HS-27A (cell line): ENCODE measurements at regions not wholly inside any gene's neighbourhood (a gene's known extent, or its start where the extent isn't known, plus 50 kb on each side); places are given as distances from the start of the nearest gene placed in this dataset.
"Not testable (repeated sequence)": the region's sequence is repeated elsewhere in the genome, so short reads cannot be mapped to it uniquely, and the experiment has no call there.

Experiments
- DNase-seq: peaks from one replicate; pipeline ENCODE4 v3.0.0-alpha.2; 2012; ENCODE audit warnings: low read depth, missing footprints

DNA sequence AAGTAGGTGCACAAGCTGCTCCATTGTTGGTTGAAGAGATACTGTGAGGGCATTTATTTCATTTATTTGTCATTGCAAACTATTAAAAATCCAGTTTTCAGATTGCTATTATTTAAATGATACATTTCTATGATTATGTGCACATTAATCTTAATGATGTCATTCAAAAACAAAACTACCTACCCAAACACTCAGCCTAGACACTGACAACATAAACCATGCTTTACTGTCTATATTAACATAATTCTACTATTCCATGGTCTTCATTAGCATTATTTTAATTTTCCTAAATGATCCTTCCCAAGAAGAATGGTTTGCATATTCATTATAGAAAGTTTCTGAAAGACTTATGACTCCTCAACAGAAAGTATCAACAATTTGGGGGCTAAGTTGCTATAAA lies 813.0 kb upstream of the SLITRK5 start:
- DNase-seq = no peak

DNA sequence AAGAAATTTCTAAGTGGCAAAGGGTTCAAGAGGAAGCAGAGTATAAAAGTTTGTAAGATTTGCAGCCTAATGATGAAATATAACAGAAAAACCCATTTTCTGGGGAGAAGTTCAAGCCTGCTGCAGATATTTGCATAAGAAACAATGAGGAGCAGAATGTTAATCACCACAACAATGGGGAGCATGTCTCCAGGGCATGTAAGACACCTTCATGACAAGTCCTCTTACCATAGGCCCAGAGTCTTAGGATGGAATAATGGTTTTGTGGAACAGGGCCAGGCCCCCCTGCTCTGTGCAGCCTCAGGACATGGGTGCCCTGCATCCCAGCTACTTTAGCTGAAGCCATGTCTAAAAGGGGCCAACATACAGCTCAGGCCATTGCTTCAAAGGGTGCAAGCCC lies 809.0 kb upstream of the SLITRK5 start:
- DNase-seq = no peak

DNA sequence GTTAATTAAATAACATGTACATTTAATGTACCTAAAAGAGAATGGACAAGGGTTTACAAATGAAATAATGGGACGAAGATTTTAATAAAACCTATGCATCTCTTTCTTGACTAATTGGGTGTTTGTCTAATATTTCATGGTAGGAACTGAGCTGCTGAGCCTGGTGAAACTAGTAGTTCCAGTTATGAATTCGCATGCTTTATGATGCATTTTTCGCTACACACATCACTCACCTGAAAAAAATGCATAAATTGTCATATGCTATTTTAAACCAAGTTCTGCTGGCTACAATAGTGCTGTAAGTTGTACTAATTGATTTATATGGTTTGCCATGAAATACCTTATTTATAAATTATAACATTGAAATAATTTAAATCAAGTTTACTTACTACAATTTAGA lies 806.8 kb upstream of the SLITRK5 start:
- DNase-seq = no peak

DNA sequence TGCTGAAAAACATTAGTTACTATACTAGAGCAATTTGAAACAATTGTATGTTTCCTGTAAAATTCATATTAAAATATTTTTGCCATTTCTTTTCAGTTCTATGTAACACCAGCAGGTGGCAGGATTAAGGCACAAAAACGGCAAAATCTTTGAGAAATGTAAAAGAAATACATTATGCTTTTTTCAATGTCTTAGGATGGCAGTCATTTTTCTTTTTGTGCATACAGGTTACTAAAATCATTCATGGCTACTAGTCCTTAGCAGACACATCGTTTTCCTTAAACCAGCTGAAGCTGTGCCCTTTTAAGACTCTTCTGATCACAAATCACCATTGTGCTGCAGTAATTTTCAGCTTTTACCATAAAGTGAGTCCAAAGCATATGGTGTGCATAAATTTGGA lies 800.7 kb upstream of the SLITRK5 start:
- no peak for DNase-seq

DNA sequence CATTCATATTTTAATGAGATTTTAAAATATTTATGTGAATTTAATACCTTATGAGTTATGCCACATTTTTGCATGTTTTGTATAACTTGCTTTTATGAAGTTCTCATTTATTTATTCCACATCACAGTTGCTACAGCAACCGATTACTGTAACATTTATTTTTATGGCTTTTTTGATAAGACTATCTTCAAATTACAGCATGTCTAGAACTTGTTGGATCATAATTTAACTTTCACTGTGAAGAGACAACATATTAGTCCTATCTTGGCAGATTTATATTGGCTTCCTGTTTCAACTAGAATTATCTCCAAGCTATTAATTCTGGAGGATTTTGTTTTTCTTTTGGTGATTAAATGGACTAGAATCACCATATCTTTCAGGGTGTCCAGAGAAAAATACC lies 793.7 kb upstream of the SLITRK5 start:
- DNase-seq = no peak

DNA sequence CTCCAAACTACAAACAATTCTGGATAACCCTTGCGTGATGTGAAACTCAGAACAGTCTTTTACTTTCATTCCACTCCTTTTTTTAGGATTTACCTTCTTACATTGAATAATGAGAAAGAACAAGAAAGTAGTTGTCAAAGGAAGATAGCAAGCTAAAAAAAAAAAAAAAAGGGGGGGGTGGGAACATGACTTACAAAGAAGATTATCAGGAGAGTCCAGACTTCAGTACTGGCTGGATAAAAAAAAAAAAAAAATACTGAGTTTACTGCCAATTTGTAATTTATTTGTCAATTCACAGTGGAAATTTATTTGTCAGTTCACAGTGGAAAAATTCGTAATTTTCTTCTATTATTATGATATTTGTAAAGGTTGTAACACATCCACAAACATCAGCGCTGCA lies 792.4 kb upstream of the SLITRK5 start:
- no peak for DNase-seq

DNA sequence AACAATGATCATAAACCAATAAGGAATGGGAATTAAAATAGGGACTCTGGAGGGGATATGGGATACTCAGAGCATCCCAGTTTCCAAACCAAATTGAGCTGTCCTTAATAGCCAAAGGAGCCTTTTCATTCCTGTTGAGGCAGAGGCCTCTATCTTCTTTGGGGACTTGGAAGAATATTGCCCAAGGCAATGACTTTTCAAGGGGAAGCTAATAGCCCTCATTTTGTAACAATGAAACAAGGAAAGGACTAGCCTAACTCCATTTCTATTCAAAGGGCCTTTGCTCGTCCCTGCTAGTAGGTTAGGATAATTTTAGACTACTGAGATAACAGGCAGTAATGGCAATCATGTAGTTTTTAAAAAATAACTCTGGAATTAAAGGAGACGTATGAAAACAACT lies 789.8 kb upstream of the SLITRK5 start:
- no peak for DNase-seq

DNA sequence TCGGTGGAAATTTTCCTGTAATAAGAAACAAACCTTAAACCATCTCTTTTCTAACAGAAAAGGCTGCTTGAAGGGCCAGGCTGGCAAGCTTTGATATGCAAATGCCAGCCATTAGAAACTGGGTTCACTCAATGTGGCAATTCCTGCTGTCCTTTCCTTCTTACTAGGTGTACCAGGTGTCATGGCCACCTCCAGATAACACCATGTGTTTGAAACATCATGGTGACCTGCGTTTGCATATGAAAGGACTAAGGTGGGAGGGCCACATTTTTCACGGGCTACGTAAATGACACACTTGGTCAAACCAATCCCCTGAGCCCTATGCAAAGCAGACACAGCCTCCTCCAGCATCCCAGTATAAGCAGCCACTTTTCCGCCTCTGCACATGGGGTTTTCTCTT lies 789.1 kb upstream of the SLITRK5 start:
- DNase-seq = no peak

DNA sequence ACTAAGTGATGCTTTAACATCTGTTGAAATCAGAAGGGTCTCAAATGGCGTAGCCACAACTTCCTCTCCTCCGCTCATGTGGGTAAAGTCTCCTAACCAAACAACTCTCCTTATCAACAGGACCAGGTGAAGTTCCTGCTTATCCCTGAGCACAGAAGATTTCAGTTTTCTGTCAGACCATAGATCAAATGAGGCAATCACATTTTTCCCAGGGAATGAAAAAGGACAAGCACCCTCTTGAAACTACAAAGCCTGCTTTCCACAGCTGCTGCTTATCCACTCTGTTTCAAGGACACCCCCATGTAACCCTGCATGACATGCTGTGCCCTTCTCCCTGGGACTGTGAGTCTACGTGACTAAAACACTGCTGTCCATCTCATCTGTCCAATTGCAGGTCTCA lies 788.3 kb upstream of the SLITRK5 start:
- no peak for DNase-seq

DNA sequence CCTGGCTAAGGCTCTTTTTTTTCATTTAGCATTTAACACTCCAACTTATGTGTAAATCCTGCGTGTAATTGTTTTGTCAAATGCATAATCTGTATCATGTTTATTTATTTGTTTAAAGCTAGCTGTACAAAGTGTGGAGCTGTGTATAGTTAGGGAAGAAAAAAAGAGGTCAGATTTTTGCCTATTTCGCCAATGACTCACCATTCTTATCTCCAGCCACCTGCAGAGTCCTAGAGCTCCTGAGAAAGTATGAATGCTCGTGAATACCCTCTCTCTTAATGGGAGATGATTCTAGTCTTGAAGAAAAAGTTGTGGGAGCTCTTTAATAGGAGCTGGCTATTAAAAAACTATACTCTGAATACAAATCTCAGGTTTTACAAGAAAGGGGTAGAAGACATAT lies 778.8 kb upstream of the SLITRK5 start:
- DNase-seq = no peak

DNA sequence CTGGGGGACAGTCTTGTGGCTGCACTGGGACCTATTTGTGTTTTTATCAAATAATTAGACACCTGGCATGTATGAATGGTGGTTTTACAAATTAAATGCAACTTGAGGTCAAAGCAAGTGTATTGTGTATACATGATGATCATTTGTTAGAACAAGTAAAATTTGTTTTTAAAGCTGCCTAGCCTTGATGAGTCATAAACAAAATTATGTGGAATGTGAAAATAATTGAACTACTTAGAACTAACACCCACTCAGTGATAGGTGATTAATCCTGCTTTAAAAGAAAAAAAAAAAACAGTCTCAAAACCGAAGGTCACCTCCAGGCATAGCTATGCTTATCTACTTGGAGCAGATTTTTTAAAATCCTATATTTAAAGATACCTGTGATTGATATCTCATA lies 770.3 kb upstream of the SLITRK5 start:
- DNase-seq = no peak

DNA sequence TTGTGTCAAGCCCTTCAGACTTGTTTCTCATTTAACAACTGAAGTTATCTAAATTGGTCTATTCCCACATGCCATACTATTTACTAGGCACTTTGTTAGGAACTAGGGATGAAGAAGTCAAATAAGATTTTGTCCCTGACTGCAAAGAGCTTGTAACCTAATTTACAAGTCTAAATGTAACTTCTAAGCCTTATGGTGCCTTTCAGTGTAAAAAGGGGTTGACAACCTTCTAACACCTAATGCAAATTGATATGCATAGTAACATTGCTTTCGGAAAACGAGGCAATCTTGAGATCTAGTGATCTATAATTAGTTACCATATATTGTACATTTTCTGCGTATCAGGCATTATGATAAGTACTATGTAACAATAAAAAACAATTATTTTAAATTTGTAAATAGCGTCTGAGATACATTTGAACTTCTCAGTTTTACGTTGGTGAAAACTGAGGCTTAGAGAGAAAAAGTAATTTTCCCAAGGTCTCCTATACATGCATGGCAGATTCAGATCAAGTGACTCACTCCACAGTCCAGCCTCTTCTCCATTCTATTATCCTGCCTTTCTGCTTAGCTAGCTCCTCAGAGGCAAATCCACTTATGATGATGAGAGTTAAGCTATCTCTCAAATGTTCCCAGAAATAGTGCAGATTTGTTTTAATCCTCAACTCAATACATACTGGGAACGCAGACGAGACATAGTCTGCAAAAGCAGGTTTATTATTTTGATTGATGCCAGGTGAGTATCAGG lies 764.9 kb upstream of the SLITRK5 start:
- DNase-seq = no peak

DNA sequence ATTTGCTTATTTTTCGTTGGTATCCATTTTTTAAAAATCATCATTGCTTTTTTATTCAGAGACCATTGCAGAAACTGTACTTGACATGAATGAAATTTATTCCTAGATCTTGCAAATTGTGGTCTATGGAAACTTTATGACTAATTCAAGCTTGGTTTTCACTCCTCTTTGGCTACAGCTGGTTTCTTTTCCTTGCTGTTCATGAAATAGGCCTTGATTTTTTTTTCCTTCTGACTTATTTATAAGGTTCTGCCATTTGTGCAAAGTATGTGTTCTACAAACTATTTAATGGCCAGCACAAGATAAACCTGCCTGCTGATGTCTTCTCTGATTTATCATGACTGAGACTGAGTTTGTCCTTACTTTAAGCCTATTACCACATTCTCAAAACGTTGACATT lies 764.0 kb upstream of the SLITRK5 start:
- DNase-seq = no peak

DNA sequence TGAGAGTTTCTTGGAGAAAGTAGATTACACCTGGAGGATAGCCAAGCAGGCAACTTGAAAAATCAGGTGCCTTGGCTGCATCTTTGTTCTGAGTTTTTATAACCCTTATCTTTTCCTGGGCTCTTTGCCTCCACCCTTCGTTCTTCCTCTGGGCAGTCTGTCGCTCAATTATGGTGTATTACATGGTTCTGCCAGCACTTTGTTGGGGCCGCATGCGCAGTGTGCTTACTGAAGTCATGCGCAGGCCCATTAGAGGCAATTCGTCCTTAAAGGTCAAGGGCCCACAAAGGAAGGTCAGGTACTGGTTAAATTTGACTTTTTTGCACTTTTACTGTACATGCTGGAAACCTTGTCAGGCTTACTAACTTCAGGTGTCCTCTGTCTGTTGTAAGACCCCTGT lies 761.9 kb upstream of the SLITRK5 start:
- no peak for DNase-seq

DNA sequence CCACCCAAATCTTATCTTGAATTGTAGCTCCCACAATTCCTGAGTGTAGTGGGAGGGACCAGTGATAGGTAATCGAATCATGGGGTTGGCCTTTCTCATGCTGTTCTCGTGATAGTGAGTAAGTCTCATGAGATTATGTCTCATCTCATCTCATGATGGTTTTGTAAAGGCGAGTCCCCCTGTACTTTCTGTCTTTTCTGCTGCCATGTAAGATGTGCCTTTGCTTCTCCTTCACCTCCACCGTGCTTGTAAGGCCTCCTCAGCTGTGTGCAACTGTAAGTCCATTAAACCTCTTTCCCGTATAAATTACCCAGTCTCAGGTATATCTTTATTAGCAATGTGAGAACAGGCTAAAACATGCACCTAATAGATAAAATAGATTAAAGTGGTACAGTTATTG lies 756.4 kb upstream of the SLITRK5 start:
- no peak for DNase-seq

DNA sequence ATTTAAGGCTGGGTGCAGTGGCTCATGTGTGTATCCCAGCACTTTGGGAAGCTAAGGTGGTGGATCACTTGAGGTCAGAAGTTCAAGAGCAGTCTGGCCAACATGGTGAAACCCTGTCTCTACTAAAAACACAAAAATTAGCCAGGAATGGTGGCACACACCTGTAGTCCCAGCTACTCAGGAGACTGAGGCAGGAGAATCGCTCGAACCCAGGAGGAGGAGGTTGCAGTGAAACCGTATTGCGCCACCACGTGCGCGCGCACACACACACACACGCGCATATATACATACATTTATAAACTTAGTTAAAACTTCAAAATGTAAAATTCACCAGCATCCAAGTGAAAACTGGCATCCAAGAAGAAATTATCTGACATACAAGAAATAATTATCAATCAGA lies 753.7 kb upstream of the SLITRK5 start:
- not testable (repeated sequence) for DNase-seq

DNA sequence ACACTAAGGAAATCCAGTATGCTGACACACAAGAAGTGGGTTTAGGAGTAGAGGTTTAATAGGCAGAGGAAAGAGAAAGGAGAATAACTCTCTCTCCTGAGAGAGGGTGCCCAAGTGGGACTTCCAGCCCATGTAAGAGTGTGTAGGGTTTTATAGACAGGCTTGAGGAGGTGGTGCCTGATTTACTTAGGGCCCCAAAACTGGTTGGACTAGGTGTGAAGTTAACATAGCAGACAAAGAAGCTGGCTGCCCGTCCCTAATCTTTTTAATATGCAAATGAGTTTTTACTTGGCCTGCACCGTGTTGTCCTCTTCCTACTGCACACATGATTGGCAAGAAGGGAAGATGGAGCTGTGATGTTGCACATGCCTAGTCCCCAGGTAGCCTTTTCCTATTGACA lies 752.5 kb upstream of the SLITRK5 start:
- no peak for DNase-seq

DNA sequence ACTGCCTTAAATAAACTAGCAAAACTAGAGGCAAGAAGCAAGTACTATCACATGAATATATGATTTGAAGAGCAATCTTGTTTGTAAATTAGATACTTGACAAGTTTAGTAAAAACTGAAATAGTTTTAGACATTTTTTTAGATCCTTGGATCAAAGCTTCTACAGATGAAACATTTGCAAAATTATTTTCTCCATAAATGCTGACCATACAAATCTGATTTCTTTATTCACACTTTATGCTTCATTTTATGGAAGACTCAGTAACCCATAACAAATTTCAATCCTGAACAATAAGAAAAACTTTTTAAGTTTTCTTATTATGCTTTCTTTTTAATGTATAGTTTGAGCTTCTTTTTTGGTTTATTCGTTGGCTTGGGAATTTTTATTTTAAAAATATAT lies 750.2 kb upstream of the SLITRK5 start:
- no peak for DNase-seq

DNA sequence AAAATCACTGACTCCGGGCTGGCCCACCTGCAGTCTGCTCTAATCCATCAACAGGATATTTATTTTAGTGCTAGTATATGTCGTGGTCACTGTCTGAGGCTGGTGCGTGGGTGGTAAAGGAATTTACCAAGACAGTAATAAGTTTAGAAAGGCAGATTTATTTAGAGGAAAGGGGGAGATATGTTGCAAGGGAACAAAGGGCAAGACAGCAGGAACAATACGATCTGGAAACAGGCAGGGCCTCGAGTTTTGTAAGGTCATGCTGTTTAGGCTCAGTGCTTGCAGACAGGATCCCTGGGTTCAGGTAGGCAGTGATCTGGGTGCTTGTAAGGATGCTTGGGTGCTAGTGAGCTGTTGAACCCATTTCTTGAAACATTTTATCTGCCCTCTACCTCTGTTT lies 748.2 kb upstream of the SLITRK5 start:
- no peak for DNase-seq

DNA sequence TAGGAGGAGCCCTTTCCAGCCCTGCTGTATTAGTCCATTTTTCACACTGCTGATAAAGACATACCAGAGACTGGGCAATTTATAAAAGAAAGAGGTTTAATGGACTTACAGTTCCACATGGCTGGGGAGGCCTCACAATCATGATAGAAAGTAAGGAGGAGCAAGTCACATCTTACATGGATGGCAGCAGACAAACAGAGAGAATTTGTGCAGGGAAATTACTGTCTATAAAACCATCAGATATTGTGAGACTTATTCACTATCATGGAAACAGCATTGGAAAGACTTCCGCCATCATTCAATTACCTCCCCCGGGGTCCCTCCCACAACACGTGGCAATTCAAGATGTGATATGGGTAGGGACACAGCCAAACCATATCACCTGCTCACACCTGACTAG lies 744.3 kb upstream of the SLITRK5 start:
- not testable (repeated sequence) for DNase-seq

DNA sequence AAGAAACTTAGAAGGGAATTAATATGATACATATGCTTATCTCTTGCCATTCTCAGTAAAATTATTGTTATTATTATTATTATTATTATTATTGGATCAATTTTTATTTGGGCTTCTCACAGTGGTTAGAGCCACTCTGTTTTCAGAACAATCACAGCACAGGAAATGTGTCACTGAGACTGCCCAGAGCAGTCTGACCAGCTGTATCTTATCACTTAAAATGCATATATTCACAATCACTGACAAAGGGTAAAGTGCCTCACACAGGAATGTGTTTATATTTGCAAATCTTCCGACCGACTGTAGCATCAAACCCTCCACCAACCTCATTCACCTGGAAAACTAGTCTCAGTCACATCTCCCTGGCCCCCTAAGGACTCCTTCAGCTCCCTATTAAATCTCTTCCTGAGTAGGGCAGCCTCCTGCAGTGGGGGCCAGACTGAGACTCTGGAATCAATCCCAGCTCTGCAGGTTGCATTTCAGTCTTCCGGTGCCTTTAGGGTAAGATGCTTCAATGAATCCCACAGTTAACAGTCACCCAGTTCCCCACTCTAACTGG lies 738.3 kb upstream of the SLITRK5 start:
- no peak for DNase-seq

DNA sequence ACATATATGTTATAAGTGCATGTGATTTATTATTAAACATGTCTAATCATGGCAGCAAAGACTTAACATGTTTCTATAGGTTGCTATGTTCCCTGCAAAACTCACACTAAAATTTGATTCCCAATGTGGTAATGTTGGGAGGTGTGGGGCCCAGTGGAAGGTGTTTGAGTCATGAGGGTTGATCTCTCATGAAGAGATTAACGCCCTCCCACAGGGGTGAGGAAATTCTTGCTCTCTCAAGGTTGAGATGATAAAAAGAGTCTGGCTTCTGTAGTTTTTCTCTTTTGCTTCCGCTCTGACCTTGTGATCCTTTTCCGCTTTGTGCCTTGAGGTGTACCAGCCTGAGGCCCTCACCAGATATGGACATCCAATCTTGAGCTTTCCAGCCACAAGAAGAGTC lies 737.5 kb upstream of the SLITRK5 start:
- DNase-seq = no peak

DNA sequence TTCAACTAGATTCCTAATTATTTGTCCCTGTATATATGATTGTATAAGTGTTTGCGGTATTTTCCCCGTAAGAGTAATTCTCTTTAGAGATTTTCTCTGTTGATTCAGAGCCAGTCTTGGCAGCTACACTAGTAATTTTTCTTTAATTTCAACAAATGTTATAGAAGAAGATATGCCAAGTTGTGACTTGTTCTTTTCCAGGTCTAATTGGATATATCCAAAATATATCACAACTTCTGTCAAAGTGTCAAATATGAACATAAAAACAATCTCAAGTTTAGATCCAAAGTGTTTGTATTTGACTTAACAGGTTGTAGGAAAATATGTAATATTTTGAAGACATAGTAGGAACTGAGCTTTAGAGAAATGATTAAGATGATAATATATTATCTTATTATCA lies 733.9 kb upstream of the SLITRK5 start:
- no peak for DNase-seq

DNA sequence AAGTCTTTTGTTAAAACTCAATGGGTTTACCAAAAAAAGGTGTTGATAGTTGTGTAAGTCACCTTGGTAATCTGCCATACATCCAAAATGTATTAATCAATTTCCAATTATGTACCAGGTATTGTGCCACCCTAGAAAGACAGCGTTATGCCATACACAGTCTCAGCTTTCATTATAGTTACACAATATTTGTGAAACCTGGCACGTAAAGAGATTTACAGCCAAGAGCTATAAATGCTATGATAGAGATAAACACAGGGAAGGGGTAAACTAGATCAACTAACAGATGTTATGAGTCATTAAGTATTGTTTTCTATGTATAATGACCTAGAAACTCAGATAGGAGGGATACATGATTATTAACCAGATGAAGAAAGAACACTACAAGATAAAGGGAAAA lies 725.6 kb upstream of the SLITRK5 start:
- DNase-seq = no peak
